CD14-positive monocyte (primary cell): ENCODE measurements at regions not wholly inside any gene's neighbourhood (a gene's known extent, or its start where the extent isn't known, plus 50 kb on each side); places are given as distances from the start of the nearest gene placed in this dataset.

Experiments
- DNase-seq, 3 donors: peaks; one replicate each; pipeline ENCODE4 v3.0.0-alpha.2; 2011 to 2022
- H2AFZ ChIP-seq: 2 replicates; pipeline ENCODE4 v1.6.0; 2012; ENCODE audit warnings: mild to moderate bottlenecking, low read depth, low read length, inconsistent platforms; ENCODE audit not compliant: insufficient read depth, poor library complexity, severe bottlenecking
- H3K27ac ChIP-seq, 2 donors: 1 replicate in 1 of 2; 2 replicates in 1 of 2; pipeline ENCODE4 v1.5.1; 2012 to 2013; ENCODE audit warnings: low read length in 2 of 2, control low read depth in 1 of 2, inconsistent platforms in 1 of 2, low read depth in 1 of 2, mild to moderate bottlenecking in 1 of 2
- H3K27me3 ChIP-seq, 2 donors: one replicate each; pipeline versions ENCODE4 v1.6.0 to v1.6.1; 2011 to 2013; ENCODE audit warnings: low read length in 2 of 2; ENCODE audit not compliant: control insufficient read depth in 2 of 2, insufficient read depth in 2 of 2
- H3K36me3 ChIP-seq, 2 donors: replicated peaks in 1 of 2; 1 replicate in 1 of 2; 2 replicates in 1 of 2; pipeline versions ENCODE4 v1.5.1 to v1.6.1; 2012 to 2013; ENCODE audit warnings: low read length in 2 of 2, control low read depth in 1 of 2, inconsistent platforms in 1 of 2, mild to moderate bottlenecking in 1 of 2; ENCODE audit not compliant: insufficient read depth in 2 of 2, control insufficient read depth in 1 of 2
- H3K4me1 ChIP-seq, 2 donors: 1 replicate in 1 of 2; 2 replicates in 1 of 2; pipeline versions ENCODE4 v1.5.1 to v1.6.1; 2012 to 2013; ENCODE audit warnings: low read length in 2 of 2, control low read depth in 1 of 2, inconsistent platforms in 1 of 2, mild to moderate bottlenecking in 1 of 2, moderate library complexity in 1 of 2; ENCODE audit not compliant: insufficient read depth in 2 of 2, control insufficient read depth in 1 of 2
- H3K4me2 ChIP-seq: replicated peaks from 2 replicates; pipeline ENCODE3; 2012; ENCODE audit warnings: low read length, moderate library complexity, mild to moderate bottlenecking; ENCODE audit not compliant: poor library complexity, severe bottlenecking; ENCODE audit errors: extremely low read depth
- H3K4me3 ChIP-seq, 3 experiments: fragments of 200-600 bp in 1 of 3; sonication (generic) in 1 of 3; replicated peaks in 1 of 3; 1 replicate in 2 of 3; 2 replicates in 1 of 3; pipeline ENCODE4 v1.5.1; 2011 to 2013; ENCODE audit warnings: low read length in 3 of 3, mild to moderate bottlenecking in 3 of 3, control low read depth in 2 of 3, low read depth in 2 of 3, inconsistent platforms in 1 of 3, moderate library complexity in 1 of 3
- H3K79me2 ChIP-seq: 2 replicates; pipeline ENCODE4 v1.6.0; 2012; ENCODE audit warnings: mild to moderate bottlenecking, control low read depth, inconsistent platforms, low read length, moderate library complexity; ENCODE audit not compliant: insufficient read depth
- H3K9ac ChIP-seq: 2 replicates; pipeline ENCODE4 v1.6.0; 2017; ENCODE audit warnings: low read length, mild to moderate bottlenecking; ENCODE audit not compliant: insufficient read depth, poor library complexity, severe bottlenecking
- H3K9me3 ChIP-seq, 2 donors: replicated peaks in 1 of 2; 1 replicate in 1 of 2; 2 replicates in 1 of 2; pipeline versions ENCODE4 v1.5.1 to v1.6.1; 2012 to 2013; ENCODE audit warnings: low read length in 2 of 2, control low read depth in 1 of 2; ENCODE audit not compliant: control insufficient read depth in 1 of 2, insufficient read depth in 1 of 2
- H4K20me1 ChIP-seq: 2 replicates; pipeline ENCODE4 v1.6.0; 2012; ENCODE audit warnings: mild to moderate bottlenecking, low read length, control low read depth, moderate library complexity; ENCODE audit not compliant: insufficient read depth
- H3K27ac Mint-ChIP-seq, 7 donors: one replicate each; pipeline ENCODE4 v1.8.0; 2020; ENCODE audit warnings: mild to moderate bottlenecking in 7 of 7, mixed read lengths in 7 of 7, moderate library complexity in 6 of 7, inconsistent platforms in 2 of 7
- H3K27me3 Mint-ChIP-seq, 3 donors: one replicate each; pipeline ENCODE4 v1.8.0; 2021 to 2022; ENCODE audit warnings: low read depth in 3 of 3, mild to moderate bottlenecking in 3 of 3, mixed read lengths in 3 of 3, moderate library complexity in 3 of 3, inconsistent platforms in 1 of 3
- H3K36me3 Mint-ChIP-seq, 2 donors: one replicate each; pipeline ENCODE4 v1.8.0; 2020; ENCODE audit warnings: mixed read lengths in 2 of 2, inconsistent platforms in 1 of 2, mild to moderate bottlenecking in 1 of 2
- H3K4me1 Mint-ChIP-seq: one replicate; pipeline ENCODE4 v1.8.0; 2020; ENCODE audit warnings: mild to moderate bottlenecking, mixed read lengths
- H3K4me3 Mint-ChIP-seq, 2 donors: one replicate each; pipeline ENCODE4 v1.8.0; 2020; ENCODE audit warnings: mild to moderate bottlenecking in 2 of 2, mixed read lengths in 2 of 2, moderate library complexity in 1 of 2
- H3K9me3 Mint-ChIP-seq, 7 donors: one replicate each; pipeline ENCODE4 v1.8.0; 2020 to 2022; ENCODE audit warnings: mixed read lengths in 7 of 7, mild to moderate bottlenecking in 6 of 7, moderate library complexity in 6 of 7, inconsistent platforms in 2 of 7
- CTCF ChIP-seq: fragments of 200-600 bp; IDR thresholded peaks from one replicate; pipeline ENCODE4 v1.8.0; 2022; ENCODE audit warnings: antibody characterized with exemption, mild to moderate bottlenecking
- WGBS: methylation state at CpG from one replicate; pipeline ENCODE4 v1.1.5; 2013; ENCODE audit warnings: missing lambda C conversion rate; ENCODE audit not compliant: insufficient coverage; 5-methylcytosine and 5-hydroxymethylcytosine counted together
- intact Hi-C, 2 donors: fragments of 100-400 bp; cut with micrococcal nuclease; formaldehyde crosslinking; loops; one replicate each; pipeline versions ENCODE4 v1.15.0 to v1.15.1; 2023

DNA sequence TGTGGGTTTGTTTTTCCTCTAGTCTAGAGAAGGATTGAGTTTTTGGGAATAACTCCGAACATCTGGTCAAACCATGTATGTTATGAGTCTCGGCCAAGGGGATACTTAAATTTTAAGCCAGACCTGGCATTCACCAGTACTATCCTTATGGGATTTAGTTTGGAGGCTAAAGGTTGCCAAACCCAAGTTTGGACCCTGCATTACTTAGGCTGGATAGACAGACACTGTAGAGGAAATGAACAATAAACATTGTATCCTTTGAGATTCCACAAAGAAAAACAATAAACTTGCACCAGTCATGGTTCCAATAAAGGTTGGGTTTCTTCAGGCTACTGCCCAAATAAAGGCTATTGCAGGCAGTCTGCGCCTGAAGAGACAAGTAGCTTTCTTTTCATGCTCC is 296.7 kb upstream of the MEF2C start:
- Histone ChIP-seq H3K36me3 (no peaks in the 10 kb centered on the region), H3K9ac (no peak overlapping the region), H4K20me1 (no peaks in the 10 kb centered on the region), H3K4me1 (no peaks in the 10 kb centered on the region), H3K27ac (no peak overlapping the region), H3K9me3 (no peaks in the 10 kb centered on the region), H2AFZ (no peak overlapping the region), H3K27me3 (no peaks in the 10 kb centered on the region), H3K79me2 (no peaks in the 10 kb centered on the region), H3K4me2 (no peak overlapping the region), H3K4me3 (no peak overlapping the region)
- TF ChIP-seq CTCF, result no peak
- peaks cover 0 to 3% (median 0%) of the 10 kb centered on the region in 7 donors for H3K9me3 Mint-ChIP-seq
- WGBS, result 100% methylated on average over 1 of the region's 3 CpGs
- H3K27ac Mint-ChIP-seq, result no peak overlapping the region
- no peak overlapping the region for H3K4me3 Mint-ChIP-seq
- no peaks in the 10 kb centered on the region for H3K4me1 Mint-ChIP-seq
- H3K36me3 Mint-ChIP-seq, result no peaks in the 10 kb centered on the region
- intact Hi-C loops, result no loop called here
- no peak for DNase-seq
- no peaks in the 10 kb centered on the region for H3K27me3 Mint-ChIP-seq

DNA sequence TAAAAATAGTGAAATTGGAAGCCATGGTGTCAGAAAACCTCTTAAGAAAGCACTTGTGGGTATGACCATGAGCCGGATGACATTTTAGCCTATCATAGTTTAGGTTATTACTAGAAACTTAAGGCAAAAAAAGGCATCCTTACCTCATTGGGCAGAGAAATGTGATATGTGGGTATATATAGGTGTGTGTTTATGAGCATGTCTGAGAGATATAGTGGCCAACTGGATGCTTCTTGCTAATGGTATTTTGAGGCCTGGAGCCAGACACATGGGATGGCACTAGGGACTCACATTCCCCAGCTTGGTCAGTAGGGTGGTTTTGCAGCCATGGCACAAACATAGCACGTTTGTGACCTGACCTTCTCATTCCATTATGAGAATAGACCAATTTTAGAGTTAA is 295.6 kb upstream of the MEF2C start:
- intact Hi-C loops, result no loop called here

More for the DNA sequence above, 295.6 kb upstream of the MEF2C start:
- Histone ChIP-seq H2AFZ (no peak overlapping the region), H3K27ac (no peak overlapping the region), H3K27me3 (no peaks in the 10 kb centered on the region), H3K9ac (no peak overlapping the region), H4K20me1 (no peaks in the 10 kb centered on the region), H3K4me1 (no peaks in the 10 kb centered on the region), H3K79me2 (no peaks in the 10 kb centered on the region), H3K36me3 (no peaks in the 10 kb centered on the region), H3K9me3 (no peaks in the 10 kb centered on the region), H3K4me2 (no peak overlapping the region), H3K4me3 (no peak overlapping the region)
- no peak overlapping the region for H3K27ac Mint-ChIP-seq
- H3K27me3 Mint-ChIP-seq, result no peaks in the 10 kb centered on the region
- no peak overlapping the region for H3K4me3 Mint-ChIP-seq
- no peaks in the 10 kb centered on the region for H3K4me1 Mint-ChIP-seq
- H3K36me3 Mint-ChIP-seq, result no peaks in the 10 kb centered on the region
- WGBS, result 100% methylated on average over 1 of the region's 2 CpGs
- H3K9me3 Mint-ChIP-seq, result peaks cover 0 to 3% (median 0%) of the 10 kb centered on the region in 7 donors
- DNase-seq, result no peak
- no peak for TF ChIP-seq CTCF
